Prostate gland (tissue), 2 donors: ENCODE measurements at regions not wholly inside any gene's neighbourhood (a gene's known extent, or its start where the extent isn't known, plus 50 kb on each side); places are given as distances from the start of the nearest gene placed in this dataset.

Source experiments
- POLR2A ChIP-seq: fragments of 450-650 bp; IDR thresholded peaks from one replicate; pipeline ENCODE4 v1.6.1; 2016; ENCODE audit warnings: antibody characterized with exemption, mild to moderate bottlenecking
- TF ChIP-seq, protein P1 (sequence below), 4 experiments: fragments of 200-600 bp in 2 of 4; fragments of 450-650 bp in 2 of 4; sonication (generic) in 2 of 4; IDR thresholded peaks; 1 replicate in 3 of 4; 2 replicates in 1 of 4; pipeline ENCODE4 v1.5.1; 2016 to 2019; ENCODE audit warnings: antibody characterized with exemption in 4 of 4, mild to moderate bottlenecking in 2 of 4, moderate library complexity in 2 of 4

DNA sequence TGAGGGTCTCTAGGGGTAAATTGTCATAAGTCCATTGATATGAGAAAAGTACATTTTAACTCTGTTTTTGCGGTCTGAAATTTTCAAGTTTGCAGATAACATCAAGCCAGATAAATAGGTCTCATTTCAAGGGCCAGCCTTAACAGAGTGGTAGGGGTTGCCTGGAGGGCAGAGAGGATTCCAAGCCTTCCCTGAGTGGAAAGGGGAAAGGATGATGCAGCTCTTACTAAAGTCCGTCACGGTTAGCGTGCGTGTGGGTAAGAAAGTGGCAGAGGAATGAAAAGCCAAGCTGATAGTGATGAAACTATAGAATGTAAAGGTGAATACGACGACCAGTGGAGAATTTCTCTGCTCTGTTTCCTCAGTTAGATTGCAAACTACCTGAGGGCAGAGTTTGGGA, 71.6 kb downstream of the ADRA2A start:
- TF ChIP-seq, protein P1, sequence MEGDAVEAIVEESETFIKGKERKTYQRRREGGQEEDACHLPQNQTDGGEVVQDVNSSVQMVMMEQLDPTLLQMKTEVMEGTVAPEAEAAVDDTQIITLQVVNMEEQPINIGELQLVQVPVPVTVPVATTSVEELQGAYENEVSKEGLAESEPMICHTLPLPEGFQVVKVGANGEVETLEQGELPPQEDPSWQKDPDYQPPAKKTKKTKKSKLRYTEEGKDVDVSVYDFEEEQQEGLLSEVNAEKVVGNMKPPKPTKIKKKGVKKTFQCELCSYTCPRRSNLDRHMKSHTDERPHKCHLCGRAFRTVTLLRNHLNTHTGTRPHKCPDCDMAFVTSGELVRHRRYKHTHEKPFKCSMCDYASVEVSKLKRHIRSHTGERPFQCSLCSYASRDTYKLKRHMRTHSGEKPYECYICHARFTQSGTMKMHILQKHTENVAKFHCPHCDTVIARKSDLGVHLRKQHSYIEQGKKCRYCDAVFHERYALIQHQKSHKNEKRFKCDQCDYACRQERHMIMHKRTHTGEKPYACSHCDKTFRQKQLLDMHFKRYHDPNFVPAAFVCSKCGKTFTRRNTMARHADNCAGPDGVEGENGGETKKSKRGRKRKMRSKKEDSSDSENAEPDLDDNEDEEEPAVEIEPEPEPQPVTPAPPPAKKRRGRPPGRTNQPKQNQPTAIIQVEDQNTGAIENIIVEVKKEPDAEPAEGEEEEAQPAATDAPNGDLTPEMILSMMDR (IDR thresholded peaks at IDR 0.05), result no peak
- no peak for TF ChIP-seq POLR2A
